ENCODE measurements at regions not wholly inside any gene's neighbourhood (a gene's known extent, or its start where the extent isn't known, plus 50 kb on each side); places are given as distances from the start of the nearest gene placed in this dataset.

- DNase-seq: no peak
These were observed 103.7 kb upstream of the TARS1 start for GRCh38 chr5:33336891-33337636.

- DNase-seq: no peak
These were observed 103.2 kb upstream of the TARS1 start for GRCh38 chr5:33337637-33337992.

GRCh38 chr5:33338336-33339110, 102.2 kb upstream of the TARS1 start:
- DNase-seq: no peak

- DNase-seq: no peak
These were observed 101.4 kb upstream of the TARS1 start for GRCh38 chr5:33339413-33339812.

- DNase-seq: no peak
These were observed 100.6 kb upstream of the TARS1 start for GRCh38 chr5:33340195-33340594.

GRCh38 chr5:33341351-33341750, 99.4 kb upstream of the TARS1 start:
- no peak for DNase-seq

- no peak for DNase-seq
These were observed 97.0 kb upstream of the TARS1 start for GRCh38 chr5:33343676-33344327.

- DNase-seq: no peak
These were observed 94.2 kb upstream of the TARS1 start for GRCh38 chr5:33346534-33346933.

GRCh38 chr5:33361781-33362180, 79.0 kb upstream of the TARS1 start:
- DNase-seq: no peak

- DNase-seq: no peak
These were observed 77.8 kb upstream of the TARS1 start for GRCh38 chr5:33362915-33363314.

- no peak for DNase-seq
These were observed 77.2 kb upstream of the TARS1 start for GRCh38 chr5:33363537-33363936.

- DNase-seq: no peak
These were observed 76.4 kb upstream of the TARS1 start for GRCh38 chr5:33364406-33364805.

GRCh38 chr5:33367416-33367815, 73.3 kb upstream of the TARS1 start:
- DNase-seq: no peak

- no peak for DNase-seq
These were observed 71.0 kb upstream of the TARS1 start for GRCh38 chr5:33369485-33370465.

GRCh38 chr5:33370466-33370859, 70.3 kb upstream of the TARS1 start:
- DNase-seq: no peak

- no peak for DNase-seq
These were observed 69.1 kb upstream of the TARS1 start for GRCh38 chr5:33371660-33372059.

GRCh38 chr5:33372721-33373472, 67.9 kb upstream of the TARS1 start:
- no peak for DNase-seq

GRCh38 chr5:33375900-33376299, 64.9 kb upstream of the TARS1 start:
- no peak for DNase-seq

- peak; percentile 34 for DNase-seq
These were observed 61.0 kb upstream of the TARS1 start for GRCh38 chr5:33379757-33380156.

- no peak for DNase-seq
These were observed 59.5 kb upstream of the TARS1 start for GRCh38 chr5:33381243-33381642.

All from hematopoietic multipotent progenitor cell treated with erythropoietin and hydrocortisone succinate and interleukin-3 and kit ligand, for 8 days (in vitro differentiated cells).